GM12891 (cell line): ENCODE measurements at regions not wholly inside any gene's neighbourhood (a gene's known extent, or its start where the extent isn't known, plus 50 kb on each side); places are given as distances from the start of the nearest gene placed in this dataset.

Experiments used
- PAX5 ChIP-seq: IDR thresholded peaks from 2 replicates; pipeline ENCODE4 v1.6.1; 2011; ENCODE audit warnings: low read length, moderate library complexity, mild to moderate bottlenecking; ENCODE audit not compliant: insufficient read depth, severe bottlenecking
- POLR2A ChIP-seq: IDR thresholded peaks from 2 replicates; pipeline ENCODE4 v1.6.1; 2011; ENCODE audit warnings: low read depth, low read length, control low read depth
- POLR2AphosphoS5 ChIP-seq: IDR thresholded peaks from 2 replicates; pipeline ENCODE4 v1.6.1; 2011; ENCODE audit warnings: low read depth, low read length, control low read depth
- POU2F2 ChIP-seq: IDR thresholded peaks from 2 replicates; pipeline ENCODE4 v1.6.1; 2011; ENCODE audit warnings: low read depth, mild to moderate bottlenecking, control low read depth, low read length, moderate library complexity
- SPI1 ChIP-seq: IDR thresholded peaks from 2 replicates; pipeline ENCODE4 v1.6.1; 2011; ENCODE audit warnings: low read depth, low read length, control low read depth
- TAF1 ChIP-seq: IDR thresholded peaks from 2 replicates; pipeline ENCODE4 v1.6.1; 2011; ENCODE audit warnings: low read depth, low read length, control low read depth

DNA sequence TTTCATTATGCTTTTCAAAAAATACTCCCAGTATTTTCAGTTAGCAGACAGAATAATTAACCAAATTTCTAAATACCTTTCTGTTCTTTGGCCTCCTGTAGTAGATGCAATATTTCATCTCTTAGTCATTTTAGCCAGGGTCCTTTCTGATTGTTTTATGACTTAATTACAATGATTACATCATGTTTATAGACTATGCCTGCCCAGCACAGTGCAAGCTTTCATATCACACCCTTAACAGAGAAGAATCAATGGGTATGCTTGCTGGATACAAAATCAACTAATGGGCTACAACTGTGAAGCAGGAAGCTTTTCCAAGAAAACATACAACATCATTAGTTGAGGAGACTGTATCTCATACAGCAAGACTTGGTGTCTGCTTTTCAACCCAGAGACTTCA is 119.8 kb upstream of the NRSN1 start:
- no peak for TF ChIP-seq POLR2A
- TF ChIP-seq POLR2AphosphoS5: no peak
- TF ChIP-seq SPI1: no peak
- no peak for TF ChIP-seq PAX5
- no peak for TF ChIP-seq TAF1
- TF ChIP-seq POU2F2: no peak
